Neural cell (in vitro differentiated cells): ENCODE measurements at regions not wholly inside any gene's neighbourhood (a gene's known extent, or its start where the extent isn't known, plus 50 kb on each side); places are given as distances from the start of the nearest gene placed in this dataset.

Experiments
- H2AFZ ChIP-seq: fragments of 200-600, 300-800 bp; sonication (generic), shearing (Covaris generic); 2 replicates; pipeline ENCODE4 v1.6.0; 2014; ENCODE audit warnings: low read depth, mild to moderate bottlenecking, antibody characterized with exemption, low read length, moderate library complexity
- H3F3A ChIP-seq: fragments of 200-600 bp; shearing (Covaris generic); 2 replicates; pipeline ENCODE4 v1.6.1; 2016; ENCODE audit warnings: mild to moderate bottlenecking, moderate library complexity, mixed read lengths, antibody characterized with exemption, low read length; ENCODE audit not compliant: insufficient read depth, poor library complexity, severe bottlenecking
- H3K27ac ChIP-seq: fragments of 200-600, 300-800 bp; sonication (generic), shearing (Covaris generic); 2 replicates; pipeline ENCODE4 v1.5.1; 2014; ENCODE audit warnings: mild to moderate bottlenecking, low read length, moderate library complexity
- H3K27me3 ChIP-seq: fragments of 300-800, 200-600 bp; sonication (generic), shearing (Covaris generic); 2 replicates; pipeline ENCODE4 v1.6.0; 2014; ENCODE audit warnings: mild to moderate bottlenecking, low read depth, low read length, moderate library complexity; ENCODE audit not compliant: insufficient read depth
- H3K36me3 ChIP-seq: fragments of 300-800, 200-600 bp; sonication (generic), shearing (Covaris generic); 2 replicates; pipeline ENCODE4 v1.5.1; 2014; ENCODE audit warnings: mild to moderate bottlenecking, antibody characterized with exemption, low read length, moderate library complexity; ENCODE audit not compliant: insufficient read depth
- H3K4me2 ChIP-seq: fragments of 300-800, 200-600 bp; sonication (generic), shearing (Covaris generic); 2 replicates; pipeline ENCODE4 v1.6.0; 2014; ENCODE audit warnings: mild to moderate bottlenecking, low read length
- H3K4me3 ChIP-seq: fragments of 300-800, 200-600 bp; sonication (generic), shearing (Covaris generic); 2 replicates; pipeline ENCODE4 v1.5.1; 2014; ENCODE audit warnings: mild to moderate bottlenecking, low read length, moderate library complexity
- H3K79me2 ChIP-seq: fragments of 200-600 bp; shearing (Covaris generic); replicated peaks from 2 replicates; pipeline ENCODE4 v1.6.0; 2014; ENCODE audit warnings: mild to moderate bottlenecking, low read length, moderate library complexity; ENCODE audit not compliant: insufficient read depth
- H3K9ac ChIP-seq: fragments of 300-800, 200-600 bp; sonication (generic), shearing (Covaris generic); 2 replicates; pipeline ENCODE4 v1.6.1; 2016; ENCODE audit warnings: mild to moderate bottlenecking, low read length, mixed read lengths
- H3K9me2 ChIP-seq: fragments of 200-600 bp; shearing (Covaris generic); 2 replicates; pipeline ENCODE4 v1.6.1; 2016; ENCODE audit warnings: mild to moderate bottlenecking, low read length, mixed read lengths; ENCODE audit not compliant: insufficient read depth
- H3K9me3 ChIP-seq: fragments of 200-600, 300-800 bp; sonication (generic), shearing (Covaris generic); 2 replicates; pipeline ENCODE4 v1.6.1; 2016; ENCODE audit warnings: mild to moderate bottlenecking, mixed run types, low read length, moderate library complexity, mixed read lengths
- H4K20me1 ChIP-seq: fragments of 200-600 bp; shearing (Covaris generic); 2 replicates; pipeline ENCODE4 v1.6.1; 2016; ENCODE audit warnings: mild to moderate bottlenecking, mixed run types; ENCODE audit not compliant: insufficient read depth
- EP300 ChIP-seq: fragments of 450-650 bp; conservative IDR thresholded peaks from 2 replicates; pipeline ENCODE4 v1.6.1; 2014; ENCODE audit warnings: antibody characterized with exemption, mild to moderate bottlenecking, moderate library complexity; ENCODE audit not compliant: poor library complexity, severe bottlenecking
- EZH2 ChIP-seq: fragments of 200-600, 300-800 bp; shearing (Covaris generic), sonication (generic); IDR thresholded peaks from 2 replicates; pipeline ENCODE4 v1.6.1; 2014; ENCODE audit warnings: antibody characterized with exemption, low read length, borderline replicate concordance, mild to moderate bottlenecking; ENCODE audit not compliant: insufficient read depth, poor library complexity, severe bottlenecking
- MXI1 ChIP-seq: fragments of 450-650 bp; conservative IDR thresholded peaks from 2 replicates; pipeline ENCODE4 v1.6.1; 2014; ENCODE audit warnings: antibody characterized with exemption, mild to moderate bottlenecking; ENCODE audit not compliant: poor library complexity, severe bottlenecking
- POLR2AphosphoS5 ChIP-seq: IDR thresholded peaks from 2 replicates; pipeline ENCODE4 v1.6.1; 2012
- RAD21 ChIP-seq: fragments of 450-650 bp; conservative IDR thresholded peaks from 2 replicates; pipeline ENCODE4 v1.6.1; 2014; ENCODE audit warnings: antibody characterized with exemption, mild to moderate bottlenecking, moderate library complexity
- SMC3 ChIP-seq: fragments of 450-650 bp; conservative IDR thresholded peaks from 2 replicates; pipeline ENCODE4 v1.6.1; 2014; ENCODE audit warnings: antibody characterized with exemption, mild to moderate bottlenecking, moderate library complexity; ENCODE audit not compliant: poor library complexity
- TAF1 ChIP-seq: IDR thresholded peaks from 2 replicates; pipeline ENCODE4 v1.6.1; 2012; ENCODE audit warnings: low read depth
- TF ChIP-seq, protein P1 (sequence below): IDR thresholded peaks from 2 replicates; pipeline ENCODE4 v1.6.1; 2012; ENCODE audit warnings: borderline replicate concordance
- TF ChIP-seq, protein P2 (sequence below): fragments of 450-650 bp; IDR thresholded peaks from 2 replicates; pipeline ENCODE4 v1.5.1; 2014; ENCODE audit warnings: antibody characterized with exemption, mild to moderate bottlenecking, moderate library complexity; ENCODE audit not compliant: poor library complexity, severe bottlenecking

DNA sequence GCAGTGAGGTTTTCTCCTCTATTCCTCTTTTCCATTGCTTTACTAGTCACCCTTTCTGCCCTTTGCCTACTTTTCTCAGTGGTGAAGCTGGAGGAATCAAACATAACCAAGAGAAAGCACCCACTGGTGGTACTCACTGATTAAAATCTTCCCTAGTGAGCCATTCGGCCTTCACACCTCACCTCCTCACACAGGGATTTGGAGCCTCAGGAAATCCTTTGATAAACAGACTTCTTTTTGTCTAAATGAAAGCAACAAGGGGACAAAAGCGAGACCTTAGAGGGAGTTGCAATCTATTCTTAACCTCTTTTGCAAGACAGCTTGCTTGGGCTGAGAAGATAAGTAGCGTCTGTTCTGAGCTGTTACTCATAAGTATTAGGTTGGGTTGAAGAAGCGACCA lies 572.6 kb downstream of the ZNF674 start:
- Histone ChIP-seq H3K9me3 (no peaks in the 10 kb centered on the region), H3K4me3 (no peak overlapping the region), H3K9me2 (no peaks in the 10 kb centered on the region), H2AFZ (no peak overlapping the region), H4K20me1 (no peaks in the 10 kb centered on the region), H3K36me3 (no peaks in the 10 kb centered on the region), H3K4me2 (no peak overlapping the region), H3F3A (no peaks in the 10 kb centered on the region), H3K27ac (no peak overlapping the region), H3K79me2 (no peaks in the 10 kb centered on the region), H3K9ac (no peak overlapping the region), H3K27me3 (no peaks in the 10 kb centered on the region)
- TF ChIP-seq MXI1: no peak
- TF ChIP-seq, protein P1, sequence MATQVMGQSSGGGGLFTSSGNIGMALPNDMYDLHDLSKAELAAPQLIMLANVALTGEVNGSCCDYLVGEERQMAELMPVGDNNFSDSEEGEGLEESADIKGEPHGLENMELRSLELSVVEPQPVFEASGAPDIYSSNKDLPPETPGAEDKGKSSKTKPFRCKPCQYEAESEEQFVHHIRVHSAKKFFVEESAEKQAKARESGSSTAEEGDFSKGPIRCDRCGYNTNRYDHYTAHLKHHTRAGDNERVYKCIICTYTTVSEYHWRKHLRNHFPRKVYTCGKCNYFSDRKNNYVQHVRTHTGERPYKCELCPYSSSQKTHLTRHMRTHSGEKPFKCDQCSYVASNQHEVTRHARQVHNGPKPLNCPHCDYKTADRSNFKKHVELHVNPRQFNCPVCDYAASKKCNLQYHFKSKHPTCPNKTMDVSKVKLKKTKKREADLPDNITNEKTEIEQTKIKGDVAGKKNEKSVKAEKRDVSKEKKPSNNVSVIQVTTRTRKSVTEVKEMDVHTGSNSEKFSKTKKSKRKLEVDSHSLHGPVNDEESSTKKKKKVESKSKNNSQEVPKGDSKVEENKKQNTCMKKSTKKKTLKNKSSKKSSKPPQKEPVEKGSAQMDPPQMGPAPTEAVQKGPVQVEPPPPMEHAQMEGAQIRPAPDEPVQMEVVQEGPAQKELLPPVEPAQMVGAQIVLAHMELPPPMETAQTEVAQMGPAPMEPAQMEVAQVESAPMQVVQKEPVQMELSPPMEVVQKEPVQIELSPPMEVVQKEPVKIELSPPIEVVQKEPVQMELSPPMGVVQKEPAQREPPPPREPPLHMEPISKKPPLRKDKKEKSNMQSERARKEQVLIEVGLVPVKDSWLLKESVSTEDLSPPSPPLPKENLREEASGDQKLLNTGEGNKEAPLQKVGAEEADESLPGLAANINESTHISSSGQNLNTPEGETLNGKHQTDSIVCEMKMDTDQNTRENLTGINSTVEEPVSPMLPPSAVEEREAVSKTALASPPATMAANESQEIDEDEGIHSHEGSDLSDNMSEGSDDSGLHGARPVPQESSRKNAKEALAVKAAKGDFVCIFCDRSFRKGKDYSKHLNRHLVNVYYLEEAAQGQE: no peak
- TF ChIP-seq POLR2AphosphoS5: no peak
- TF ChIP-seq SMC3: no peak
- TF ChIP-seq TAF1: no peak
- TF ChIP-seq EZH2: no peak
- TF ChIP-seq EP300: no peak
- no peak for TF ChIP-seq RAD21

DNA sequence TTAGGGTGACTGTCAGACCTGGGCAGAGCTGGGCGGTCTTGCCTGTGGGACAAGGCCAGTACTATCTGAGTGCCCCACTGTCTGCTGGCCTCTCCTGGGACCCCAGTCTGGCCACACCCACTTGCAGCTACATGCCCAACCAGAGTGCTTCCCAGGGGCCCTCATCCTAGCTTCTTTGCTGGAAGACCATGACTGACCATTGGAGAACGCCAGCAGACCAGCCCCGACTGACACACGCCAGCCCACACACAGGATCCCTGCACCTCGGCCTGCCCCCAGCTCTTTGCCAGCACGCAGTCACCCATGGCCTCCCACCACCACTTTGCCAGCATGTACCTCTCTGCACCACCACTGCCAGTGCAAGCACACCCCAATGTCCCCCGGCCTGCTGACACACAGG lies 585.7 kb downstream of the ZNF674 start:
- no peaks in the 10 kb centered on the region for H4K20me1 ChIP-seq
- H3K27ac ChIP-seq: no peak overlapping the region
- H3F3A ChIP-seq: no peaks in the 10 kb centered on the region
- TF ChIP-seq EZH2: no peak
- no peak for TF ChIP-seq RAD21
- TF ChIP-seq, protein P1: no peak
- TF ChIP-seq, protein P2, sequence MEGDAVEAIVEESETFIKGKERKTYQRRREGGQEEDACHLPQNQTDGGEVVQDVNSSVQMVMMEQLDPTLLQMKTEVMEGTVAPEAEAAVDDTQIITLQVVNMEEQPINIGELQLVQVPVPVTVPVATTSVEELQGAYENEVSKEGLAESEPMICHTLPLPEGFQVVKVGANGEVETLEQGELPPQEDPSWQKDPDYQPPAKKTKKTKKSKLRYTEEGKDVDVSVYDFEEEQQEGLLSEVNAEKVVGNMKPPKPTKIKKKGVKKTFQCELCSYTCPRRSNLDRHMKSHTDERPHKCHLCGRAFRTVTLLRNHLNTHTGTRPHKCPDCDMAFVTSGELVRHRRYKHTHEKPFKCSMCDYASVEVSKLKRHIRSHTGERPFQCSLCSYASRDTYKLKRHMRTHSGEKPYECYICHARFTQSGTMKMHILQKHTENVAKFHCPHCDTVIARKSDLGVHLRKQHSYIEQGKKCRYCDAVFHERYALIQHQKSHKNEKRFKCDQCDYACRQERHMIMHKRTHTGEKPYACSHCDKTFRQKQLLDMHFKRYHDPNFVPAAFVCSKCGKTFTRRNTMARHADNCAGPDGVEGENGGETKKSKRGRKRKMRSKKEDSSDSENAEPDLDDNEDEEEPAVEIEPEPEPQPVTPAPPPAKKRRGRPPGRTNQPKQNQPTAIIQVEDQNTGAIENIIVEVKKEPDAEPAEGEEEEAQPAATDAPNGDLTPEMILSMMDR: no peak
- no peak for TF ChIP-seq TAF1
- TF ChIP-seq POLR2AphosphoS5: no peak
- TF ChIP-seq MXI1: no peak
- no peak for TF ChIP-seq SMC3
- no peak for TF ChIP-seq EP300
- H3K9me3 ChIP-seq: no peaks in the 10 kb centered on the region
- H3K9me2 ChIP-seq: no peaks in the 10 kb centered on the region
- H3K27me3 ChIP-seq: no peaks in the 10 kb centered on the region
- H3K79me2 ChIP-seq: no peaks in the 10 kb centered on the region
- no peak overlapping the region for H3K4me3 ChIP-seq
- no peak overlapping the region for H3K9ac ChIP-seq
- H3K36me3 ChIP-seq: no peaks in the 10 kb centered on the region
- no peak overlapping the region for H2AFZ ChIP-seq
- no peak overlapping the region for H3K4me2 ChIP-seq
